ENCODE measurements at regions not wholly inside any gene's neighbourhood (a gene's known extent, or its start where the extent isn't known, plus 50 kb on each side); places are given as distances from the start of the nearest gene placed in this dataset.

DNA sequence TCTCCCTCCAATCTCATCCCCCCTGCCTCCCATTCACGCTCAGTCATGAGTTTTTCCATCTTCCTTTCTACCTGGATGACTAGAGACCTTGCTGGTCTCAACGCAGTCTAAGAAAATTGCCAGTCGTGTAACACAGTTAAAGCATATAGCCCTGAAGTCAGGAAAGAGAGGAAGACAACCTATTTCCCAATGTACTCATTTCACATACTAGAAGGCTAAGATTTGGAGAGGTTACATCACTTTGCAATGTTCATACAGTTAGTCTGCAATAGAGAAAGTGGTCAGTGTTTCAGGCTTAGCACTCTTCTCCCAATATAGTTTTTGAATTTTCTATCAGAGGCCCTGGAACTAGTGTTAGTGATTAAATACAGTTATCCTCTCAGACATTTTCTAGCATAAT is 278.6 kb downstream of the EDEM1 start:
- Histone ChIP-seq H3K27me3 (no peaks in the 10 kb centered on the region), H3K36me3 (no peaks in the 10 kb centered on the region), H3K4me3 (ENCODE audit: low read depth, low read length) (no peak overlapping the region), H3K4me1 (no peaks in the 10 kb centered on the region), H3K9me3 (no peaks in the 10 kb centered on the region)
- no peak for DNase-seq
- TF ChIP-seq, protein P1, sequence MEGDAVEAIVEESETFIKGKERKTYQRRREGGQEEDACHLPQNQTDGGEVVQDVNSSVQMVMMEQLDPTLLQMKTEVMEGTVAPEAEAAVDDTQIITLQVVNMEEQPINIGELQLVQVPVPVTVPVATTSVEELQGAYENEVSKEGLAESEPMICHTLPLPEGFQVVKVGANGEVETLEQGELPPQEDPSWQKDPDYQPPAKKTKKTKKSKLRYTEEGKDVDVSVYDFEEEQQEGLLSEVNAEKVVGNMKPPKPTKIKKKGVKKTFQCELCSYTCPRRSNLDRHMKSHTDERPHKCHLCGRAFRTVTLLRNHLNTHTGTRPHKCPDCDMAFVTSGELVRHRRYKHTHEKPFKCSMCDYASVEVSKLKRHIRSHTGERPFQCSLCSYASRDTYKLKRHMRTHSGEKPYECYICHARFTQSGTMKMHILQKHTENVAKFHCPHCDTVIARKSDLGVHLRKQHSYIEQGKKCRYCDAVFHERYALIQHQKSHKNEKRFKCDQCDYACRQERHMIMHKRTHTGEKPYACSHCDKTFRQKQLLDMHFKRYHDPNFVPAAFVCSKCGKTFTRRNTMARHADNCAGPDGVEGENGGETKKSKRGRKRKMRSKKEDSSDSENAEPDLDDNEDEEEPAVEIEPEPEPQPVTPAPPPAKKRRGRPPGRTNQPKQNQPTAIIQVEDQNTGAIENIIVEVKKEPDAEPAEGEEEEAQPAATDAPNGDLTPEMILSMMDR (IDR thresholded peaks at IDR 0.05; ENCODE audit: low read depth, low read length), result no peak

DNA sequence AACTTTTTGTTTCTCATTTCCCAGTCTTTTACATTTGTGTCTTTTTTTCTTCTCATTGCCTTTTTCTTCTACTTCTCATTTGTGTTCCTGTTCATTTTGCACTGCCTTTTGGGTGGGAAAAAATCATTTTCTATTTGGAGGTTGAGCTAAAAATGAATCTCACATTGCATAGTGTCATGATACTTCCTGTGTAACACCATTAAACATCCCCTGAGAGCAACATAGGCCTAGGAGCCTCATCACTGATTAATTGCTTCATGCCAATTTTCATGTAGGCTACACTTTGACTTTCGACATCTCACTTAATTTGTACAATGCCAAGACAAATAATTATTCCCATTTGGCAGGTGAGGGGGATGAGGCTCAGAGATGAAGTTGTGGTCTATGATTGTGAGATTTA is 279.2 kb downstream of the EDEM1 start:
- DNase-seq, result no peak
- TF ChIP-seq, protein P1 (IDR thresholded peaks at IDR 0.05; ENCODE audit: low read depth, low read length), result no peak
- no peaks in the 10 kb centered on the region for H3K27me3 ChIP-seq
- no peaks in the 10 kb centered on the region for H3K4me1 ChIP-seq
- no peaks in the 10 kb centered on the region for H3K9me3 ChIP-seq
- no peaks in the 10 kb centered on the region for H3K36me3 ChIP-seq
- no peak overlapping the region for H3K4me3 ChIP-seq (ENCODE audit: low read depth, low read length)

- H3K9me3 ChIP-seq, result no peaks in the 10 kb centered on the region
- TF ChIP-seq, protein P1 (IDR thresholded peaks at IDR 0.05; ENCODE audit: low read depth, low read length), result no peak
- H3K27me3 ChIP-seq, result no peaks in the 10 kb centered on the region
- no peak for DNase-seq
- H3K4me3 ChIP-seq (ENCODE audit: low read depth, low read length), result no peak overlapping the region
- H3K4me1 ChIP-seq, result no peaks in the 10 kb centered on the region
- no peaks in the 10 kb centered on the region for H3K36me3 ChIP-seq
Measured at GRCh38 chr3:5473471-5473870, 286.0 kb downstream of the EDEM1 start.

GRCh38 chr3:5476403-5476802 is 288.9 kb downstream of the EDEM1 start:
- no peak overlapping the region for H3K4me3 ChIP-seq (ENCODE audit: low read depth, low read length)
- DNase-seq, result no peak
- no peaks in the 10 kb centered on the region for H3K4me1 ChIP-seq

DNA sequence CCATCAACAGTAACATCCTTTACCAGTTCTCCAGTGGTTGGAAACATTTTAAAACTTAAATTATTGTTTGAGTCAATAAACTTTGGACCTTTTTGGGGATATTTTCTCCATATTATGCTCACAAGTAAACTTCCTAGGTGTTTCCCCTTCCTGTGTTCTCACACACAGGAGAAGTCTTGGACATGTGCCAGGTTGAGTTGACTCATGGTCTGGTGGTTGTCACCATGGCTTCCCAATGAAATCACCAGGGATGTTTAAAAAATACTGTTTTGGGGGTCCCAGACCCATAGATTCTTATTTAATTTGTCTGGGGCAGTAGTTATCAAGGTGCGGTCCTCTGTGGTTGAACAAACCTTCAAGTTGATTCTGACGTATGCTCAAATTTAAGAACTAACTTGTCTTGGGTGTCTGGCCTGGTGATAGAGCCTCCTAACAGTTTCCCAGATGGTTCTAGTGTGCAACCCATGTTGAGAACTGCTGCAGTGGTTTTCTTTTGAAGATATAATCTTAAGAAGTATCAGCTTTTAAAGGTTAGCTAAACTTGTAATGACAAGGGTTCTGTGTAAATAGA is 291.8 kb downstream of the EDEM1 start:
- Histone ChIP-seq H3K36me3 (no peaks in the 10 kb centered on the region), H3K4me3 (ENCODE audit: low read depth, low read length) (no peak overlapping the region), H3K4me1 (no peaks in the 10 kb centered on the region), H3K27me3 (no peaks in the 10 kb centered on the region), H3K9me3 (no peaks in the 10 kb centered on the region)
- TF ChIP-seq, protein P1 (IDR thresholded peaks at IDR 0.05; ENCODE audit: low read depth, low read length), result no peak
- DNase-seq, result no peak

More at GRCh38 chr3:5476403-5476802, 288.9 kb downstream of the EDEM1 start:
- Histone ChIP-seq H3K9me3 (no peaks in the 10 kb centered on the region), H3K36me3 (no peaks in the 10 kb centered on the region), H3K27me3 (no peaks in the 10 kb centered on the region)
- TF ChIP-seq, protein P1 (IDR thresholded peaks at IDR 0.05; ENCODE audit: low read depth, low read length), result no peak

- no peak for DNase-seq
- no peaks in the 10 kb centered on the region for H3K9me3 ChIP-seq
- H3K4me1 ChIP-seq, result no peaks in the 10 kb centered on the region
- TF ChIP-seq, protein P1 (IDR thresholded peaks at IDR 0.05; ENCODE audit: low read depth, low read length), result no peak
- no peaks in the 10 kb centered on the region for H3K27me3 ChIP-seq
- H3K36me3 ChIP-seq, result no peaks in the 10 kb centered on the region
- H3K4me3 ChIP-seq (ENCODE audit: low read depth, low read length), result no peak overlapping the region
Measured at GRCh38 chr3:5480190-5480589, 292.7 kb downstream of the EDEM1 start.
